MV-4-11 (cell line): ENCODE measurements at regions not wholly inside any gene's neighbourhood (a gene's known extent, or its start where the extent isn't known, plus 50 kb on each side); places are given as distances from the start of the nearest gene placed in this dataset.
"Not testable (repeated sequence)": the region's sequence is repeated elsewhere in the genome, so short reads cannot be mapped to it uniquely, and the experiment has no call there.

Experiments
- DNase-seq: peaks from one replicate; lab custom pipeline; 2025; lab: John Stamatoyannopoulos, UW

DNA sequence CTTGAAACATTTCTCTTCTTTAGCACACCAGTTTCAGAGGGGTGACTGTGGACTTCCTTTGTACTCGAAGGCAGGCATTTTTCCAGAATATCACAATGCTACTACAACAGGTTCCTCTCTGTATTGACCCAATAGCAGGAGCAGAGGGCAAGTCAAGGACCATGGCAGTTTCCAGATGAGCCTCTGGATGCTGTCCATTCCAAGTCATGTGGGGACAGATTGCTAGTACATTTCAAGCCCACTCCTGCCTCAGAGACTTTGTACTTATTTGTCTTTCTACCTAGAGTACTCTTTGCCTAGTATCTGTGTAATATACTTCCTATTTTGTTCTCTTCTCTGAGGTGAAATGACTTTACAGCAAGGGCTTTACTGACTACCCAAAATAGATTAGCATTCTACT, 373.9 kb downstream of the PIK3C3 start:
- DNase-seq, result no peak

- no peak for DNase-seq
These were observed 375.3 kb downstream of the PIK3C3 start for GRCh38 chr18:42330296-42330695.

GRCh38 chr18:42333558-42333957, 378.5 kb downstream of the PIK3C3 start:
- no peak for DNase-seq

DNA sequence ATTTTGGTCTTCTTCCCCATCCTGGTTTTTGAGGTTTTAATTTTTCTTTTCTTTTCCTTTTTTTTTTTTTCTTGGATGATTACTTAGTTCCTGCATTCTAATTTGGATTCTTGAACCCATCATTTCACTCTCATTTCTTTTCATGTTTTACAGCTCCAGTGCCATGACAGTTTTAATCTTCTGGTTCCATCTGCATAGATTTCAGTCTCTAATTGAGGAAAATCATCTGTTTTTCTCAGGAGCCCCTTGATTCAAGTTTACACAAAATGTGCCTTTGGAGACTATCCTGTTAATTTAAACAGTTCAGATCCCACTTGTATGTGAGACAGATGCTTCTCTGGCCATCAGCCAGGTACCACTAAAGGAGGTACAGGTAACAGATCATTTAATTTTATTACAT, 379.9 kb downstream of the PIK3C3 start:
- no peak for DNase-seq

GRCh38 chr18:42336139-42336538, 381.1 kb downstream of the PIK3C3 start:
- DNase-seq, result no peak

GRCh38 chr18:42337337-42337736, 382.3 kb downstream of the PIK3C3 start:
- not testable (repeated sequence) for DNase-seq

GRCh38 chr18:42338683-42339082, 383.6 kb downstream of the PIK3C3 start:
- no peak for DNase-seq

- no peak for DNase-seq
These were observed 384.3 kb downstream of the PIK3C3 start for GRCh38 chr18:42339372-42339771.

GRCh38 chr18:42340423-42341009, 385.5 kb downstream of the PIK3C3 start:
- no peak for DNase-seq

DNA sequence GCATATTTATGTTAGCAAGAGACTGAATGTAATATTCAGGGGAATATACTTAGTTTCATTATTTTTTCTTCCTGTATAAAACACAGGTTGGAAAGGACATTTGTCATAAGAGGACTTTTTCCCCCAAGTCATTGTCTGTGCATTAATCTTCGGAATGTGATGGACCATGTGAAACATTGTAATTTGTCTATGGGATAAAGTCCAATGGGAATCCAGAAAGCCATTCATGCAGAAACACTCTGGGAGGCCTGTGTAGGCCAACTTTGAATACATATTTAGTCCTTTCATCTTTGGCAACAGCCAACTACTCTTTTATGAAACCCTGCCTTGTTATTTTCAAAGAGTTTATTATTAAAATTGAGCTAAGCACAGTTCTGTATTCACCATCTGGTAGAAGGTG, 386.4 kb downstream of the PIK3C3 start:
- no peak for DNase-seq

DNA sequence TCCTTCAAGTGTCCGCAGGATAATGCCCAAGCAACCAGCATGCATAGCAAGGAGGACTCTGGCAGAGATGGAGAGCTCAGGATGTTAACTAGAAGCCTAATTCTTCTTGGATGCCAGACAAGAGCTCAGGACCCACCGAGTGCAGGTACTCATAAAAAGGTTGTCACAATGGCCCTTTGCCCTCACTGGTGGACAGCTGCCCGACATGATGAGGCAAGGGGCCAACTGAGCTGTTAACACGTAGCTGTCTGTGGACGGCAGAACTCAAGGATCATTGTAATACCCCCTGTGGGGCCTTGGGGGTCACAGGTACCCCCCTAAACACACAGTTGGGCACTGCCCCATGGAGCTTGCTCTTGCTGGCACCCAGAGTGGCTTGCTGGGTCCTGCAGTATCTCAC, 393.7 kb downstream of the PIK3C3 start:
- DNase-seq, result no peak

GRCh38 chr18:42351455-42351854, 396.4 kb downstream of the PIK3C3 start:
- no peak for DNase-seq

DNA sequence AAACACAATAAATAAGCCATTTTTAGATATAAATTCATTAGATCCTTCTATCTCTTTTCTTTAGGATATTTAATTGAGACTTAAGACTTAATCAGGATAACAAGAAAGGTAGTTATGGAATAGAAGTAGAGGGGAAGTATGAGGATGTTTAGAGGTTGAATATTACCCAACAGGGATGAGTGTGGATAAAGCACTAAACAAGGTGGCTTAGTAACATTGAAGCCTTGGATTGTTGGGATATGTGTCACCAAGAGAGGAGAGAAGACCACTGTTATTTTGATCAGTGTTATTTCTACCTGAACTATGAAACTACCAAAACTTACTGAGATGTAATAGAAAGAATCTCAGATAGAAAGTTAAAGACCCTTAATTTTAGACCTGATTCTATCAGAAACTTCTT, 405.7 kb downstream of the PIK3C3 start:
- DNase-seq, result no peak

DNA sequence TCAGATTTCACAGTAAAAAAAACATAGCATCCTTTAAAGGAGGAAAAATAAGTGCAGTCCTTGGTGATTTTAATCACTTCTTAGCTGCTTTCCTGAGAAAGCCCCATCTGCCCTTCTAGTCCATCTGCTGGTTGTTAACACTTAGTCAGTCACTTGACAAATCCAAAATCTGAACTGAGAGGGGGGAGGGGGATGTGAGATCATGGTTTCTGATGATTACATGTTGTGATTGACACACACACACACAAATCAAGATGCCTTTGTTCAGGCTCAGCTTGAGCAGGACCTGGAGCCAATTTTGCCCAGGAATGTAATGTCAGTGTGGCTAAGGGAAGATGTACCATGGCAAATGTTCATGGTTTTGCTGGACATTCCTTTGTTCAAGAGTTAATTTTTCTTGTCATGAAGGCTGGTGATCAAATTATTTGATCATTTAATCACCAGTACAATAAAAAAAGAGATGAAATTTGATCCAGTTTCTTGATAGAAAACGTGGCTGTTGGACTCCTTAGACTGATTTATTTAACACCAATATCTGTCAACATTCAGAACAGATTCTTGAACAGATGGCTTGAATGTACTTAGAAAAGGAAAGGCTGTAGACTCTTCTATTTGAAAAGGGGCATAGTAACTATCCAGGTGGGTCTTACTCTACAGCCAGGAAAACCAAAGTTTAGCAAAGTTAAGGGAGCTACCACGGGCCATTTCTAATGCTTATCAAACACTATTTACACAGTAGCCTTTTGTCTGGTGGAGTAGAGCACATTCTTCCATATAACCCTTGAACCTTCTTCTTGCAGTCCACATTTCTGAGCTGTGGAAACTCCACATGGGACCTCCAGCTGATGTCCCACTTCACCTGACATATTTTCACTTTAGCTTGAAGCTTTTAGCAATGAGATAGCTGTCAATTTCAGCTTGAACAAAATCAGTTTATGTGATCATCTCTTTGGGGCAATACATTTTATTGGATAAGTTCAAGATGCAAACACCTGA, 408.7 kb downstream of the PIK3C3 start:
- DNase-seq, result no peak

GRCh38 chr18:42364766-42365165, 409.7 kb downstream of the PIK3C3 start:
- no peak for DNase-seq

- DNase-seq, result no peak
These were observed 410.6 kb downstream of the PIK3C3 start for GRCh38 chr18:42365591-42365990.

GRCh38 chr18:42373584-42373983, 418.6 kb downstream of the PIK3C3 start:
- no peak for DNase-seq

- DNase-seq, result no peak
These were observed 419.9 kb downstream of the PIK3C3 start for GRCh38 chr18:42374961-42375360.

DNA sequence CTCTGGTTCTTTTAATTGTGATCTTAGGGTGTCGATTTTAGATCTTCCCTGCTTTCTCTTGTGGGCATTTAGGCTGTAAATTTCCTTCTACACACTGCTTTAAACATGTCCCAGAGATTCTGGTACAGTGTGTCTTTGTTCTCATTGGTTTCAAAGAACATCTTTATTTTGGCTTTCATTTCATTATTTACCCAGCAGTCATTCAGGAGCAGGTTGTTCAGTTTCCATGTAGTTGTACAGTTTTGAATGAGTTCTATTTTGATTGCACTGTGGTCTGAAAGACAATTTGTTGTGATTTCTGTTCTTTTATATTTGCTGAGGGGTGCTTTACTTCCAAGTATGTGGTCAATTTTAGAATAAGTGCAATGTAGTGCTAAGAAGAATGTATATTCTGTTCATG, 423.8 kb downstream of the PIK3C3 start:
- DNase-seq, result not testable (repeated sequence)

GRCh38 chr18:42381236-42381635, 426.2 kb downstream of the PIK3C3 start:
- not testable (repeated sequence) for DNase-seq

- DNase-seq, result no peak
These were observed 437.4 kb downstream of the PIK3C3 start for GRCh38 chr18:42392416-42392815.

GRCh38 chr18:42392926-42393325, 437.9 kb downstream of the PIK3C3 start:
- DNase-seq, result no peak

- DNase-seq, result no peak
These were observed 439.2 kb downstream of the PIK3C3 start for GRCh38 chr18:42394238-42394637.
